PC-9 (cell line): ENCODE measurements at regions not wholly inside any gene's neighbourhood (a gene's known extent, or its start where the extent isn't known, plus 50 kb on each side); places are given as distances from the start of the nearest gene placed in this dataset.

Source experiments
- BruUV-seq: library from RNA; stranded (reverse); fragments of 400-500 nt; replicated peaks from 2 replicates; lab custom pipeline; 2021; lab: Mats Ljungman, UMichigan
- CTCF ChIA-PET: fragments of 300-600 bp; sonication (Branson Sonifier 250); formaldehyde crosslinking; loops from one replicate; lab custom pipeline; 2022; ENCODE audit warnings: antibody characterized with exemption; lab: Charles Lee
- POLR2A ChIA-PET: fragments of 300-600 bp; sonication (Branson Sonifier 250); formaldehyde crosslinking; loops from one replicate; lab custom pipeline; 2022; ENCODE audit warnings: antibody characterized with exemption; ENCODE audit not compliant: unreplicated experiment; lab: Charles Lee
- DNase-seq, 2 experiments: peaks; one replicate each; pipeline versions ENCODE4 v3.0.0 to v3.0.0-alpha.2; 2015 to 2022; ENCODE audit warnings: mixed read lengths in 1 of 2
- H2AFZ ChIP-seq: fragments of 200-600 bp; sonication (generic); 2 replicates; pipeline ENCODE4 v1.8.1; 2017; ENCODE audit warnings: antibody characterized with exemption
- H3F3A ChIP-seq: fragments of 200-600 bp; sonication (generic); 2 replicates; pipeline ENCODE4 v1.8.1; 2017; ENCODE audit warnings: antibody characterized with exemption, mild to moderate bottlenecking, low read depth; ENCODE audit not compliant: insufficient read depth
- H3K27ac ChIP-seq: fragments of 200-600 bp; sonication (generic); 2 replicates; pipeline ENCODE4 v1.6.1; 2016; ENCODE audit warnings: mixed run types
- H3K27me3 ChIP-seq: fragments of 200-600 bp; sonication (generic); 2 replicates; pipeline ENCODE4 v1.6.1; 2016; ENCODE audit warnings: low read depth, mixed run types; ENCODE audit not compliant: insufficient read depth
- H3K36me3 ChIP-seq: fragments of 200-600 bp; sonication (generic); 2 replicates; pipeline ENCODE4 v1.6.1; 2016; ENCODE audit warnings: low read depth, mixed run types
- H3K4me1 ChIP-seq: fragments of 200-600 bp; sonication (generic); replicated peaks from 2 replicates; pipeline ENCODE4 v1.6.1; 2016; ENCODE audit warnings: mixed run types; ENCODE audit not compliant: insufficient read depth
- H3K4me2 ChIP-seq: fragments of 200-600 bp; sonication (generic); 2 replicates; pipeline ENCODE4 v1.6.1; 2017; ENCODE audit warnings: mixed run types
- H3K4me3 ChIP-seq: fragments of 200-600 bp; sonication (generic); 2 replicates; pipeline ENCODE4 v1.6.1; 2016; ENCODE audit warnings: mixed run types
- H3K79me2 ChIP-seq: fragments of 200-600 bp; sonication (generic); 2 replicates; pipeline ENCODE4 v1.6.1; 2017; ENCODE audit warnings: low read depth, mixed run types
- H3K9me2 ChIP-seq: fragments of 200-600 bp; sonication (generic); 2 replicates; pipeline ENCODE4 v1.8.1; 2017; ENCODE audit warnings: mild to moderate bottlenecking; ENCODE audit not compliant: insufficient read depth
- H3K9me3 ChIP-seq: fragments of 200-600 bp; sonication (generic); 2 replicates; pipeline ENCODE4 v1.8.1; 2016; ENCODE audit warnings: low read depth; ENCODE audit not compliant: insufficient read depth
- H4K20me1 ChIP-seq: fragments of 200-600 bp; sonication (generic); 2 replicates; pipeline ENCODE4 v1.8.1; 2017; ENCODE audit not compliant: insufficient read depth
- EZH2 ChIP-seq: fragments of 200-600 bp; sonication (generic); IDR thresholded peaks from 2 replicates; pipeline ENCODE4 v1.8.0; 2017; ENCODE audit warnings: antibody characterized with exemption, low read depth
- intact Hi-C: fragments of 100-400 bp; cut with micrococcal nuclease; formaldehyde crosslinking; loops from one replicate; pipeline ENCODE4 v1.10.0; 2022; ENCODE audit not compliant: unreplicated experiment
- TF ChIP-seq, protein P1 (sequence below): fragments of 200-600 bp; sonication (generic); conservative IDR thresholded peaks from 2 replicates; pipeline ENCODE4 v1.6.1; 2017; ENCODE audit warnings: mixed run types, antibody characterized with exemption, mild to moderate bottlenecking, moderate library complexity

DNA sequence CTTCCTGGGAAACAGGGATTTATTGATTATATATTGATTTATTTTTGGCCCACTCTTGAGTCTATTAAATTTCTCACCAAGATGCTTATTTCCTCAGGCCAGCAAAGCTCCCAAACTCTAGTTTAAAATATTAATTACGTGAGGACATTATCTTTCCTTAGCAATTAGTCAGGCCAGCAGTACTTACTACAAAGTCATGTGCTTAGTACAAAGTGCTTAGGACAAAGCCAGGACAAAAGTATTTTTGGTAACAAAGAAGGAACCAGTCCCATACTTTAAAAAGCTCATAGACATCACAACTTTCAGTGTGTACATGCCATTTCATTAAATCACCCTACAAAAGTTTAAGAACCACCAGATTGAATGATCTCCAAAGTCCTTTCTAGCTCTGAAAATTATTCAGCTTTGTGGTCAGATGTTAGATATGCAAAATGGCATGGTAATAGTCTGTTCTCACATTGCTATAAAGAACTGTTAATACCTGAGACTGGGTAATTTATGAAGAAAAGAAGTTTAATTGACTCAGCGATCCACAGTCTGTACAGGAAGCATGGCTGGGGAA lies 94.7 kb upstream of the PWP1 start:
- no peak for DNase-seq
- Histone ChIP-seq H3K27ac (no peak overlapping the region), H3K9me3 (0 out of 2 replicates have a peak, but pooled peaks cover 7% of the 10 kb centered on the region), H3K4me2 (no peak overlapping the region), H3K36me3 (no peaks in the 10 kb centered on the region), H3F3A (peaks cover 4% of the 10 kb centered on the region; the same call in 1 of the 2 replicates), H3K4me3 (no peak overlapping the region), H3K4me1 (peaks cover 9% of the 10 kb centered on the region; the same call in 1 of the 2 replicates), H3K79me2 (no peaks in the 10 kb centered on the region), H4K20me1 (no peaks in the 10 kb centered on the region), H3K9me2 (no peaks in the 10 kb centered on the region), H3K27me3 (no peaks in the 10 kb centered on the region), H2AFZ (no peak overlapping the region)
- BruUV-seq: no TSS peak
- ChIA-PET POLR2A (no interaction called here), CTCF (no interaction called here)
- no peak for TF ChIP-seq EZH2
- TF ChIP-seq, protein P1, sequence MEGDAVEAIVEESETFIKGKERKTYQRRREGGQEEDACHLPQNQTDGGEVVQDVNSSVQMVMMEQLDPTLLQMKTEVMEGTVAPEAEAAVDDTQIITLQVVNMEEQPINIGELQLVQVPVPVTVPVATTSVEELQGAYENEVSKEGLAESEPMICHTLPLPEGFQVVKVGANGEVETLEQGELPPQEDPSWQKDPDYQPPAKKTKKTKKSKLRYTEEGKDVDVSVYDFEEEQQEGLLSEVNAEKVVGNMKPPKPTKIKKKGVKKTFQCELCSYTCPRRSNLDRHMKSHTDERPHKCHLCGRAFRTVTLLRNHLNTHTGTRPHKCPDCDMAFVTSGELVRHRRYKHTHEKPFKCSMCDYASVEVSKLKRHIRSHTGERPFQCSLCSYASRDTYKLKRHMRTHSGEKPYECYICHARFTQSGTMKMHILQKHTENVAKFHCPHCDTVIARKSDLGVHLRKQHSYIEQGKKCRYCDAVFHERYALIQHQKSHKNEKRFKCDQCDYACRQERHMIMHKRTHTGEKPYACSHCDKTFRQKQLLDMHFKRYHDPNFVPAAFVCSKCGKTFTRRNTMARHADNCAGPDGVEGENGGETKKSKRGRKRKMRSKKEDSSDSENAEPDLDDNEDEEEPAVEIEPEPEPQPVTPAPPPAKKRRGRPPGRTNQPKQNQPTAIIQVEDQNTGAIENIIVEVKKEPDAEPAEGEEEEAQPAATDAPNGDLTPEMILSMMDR: no peak
- intact Hi-C loops: no loop called here

DNA sequence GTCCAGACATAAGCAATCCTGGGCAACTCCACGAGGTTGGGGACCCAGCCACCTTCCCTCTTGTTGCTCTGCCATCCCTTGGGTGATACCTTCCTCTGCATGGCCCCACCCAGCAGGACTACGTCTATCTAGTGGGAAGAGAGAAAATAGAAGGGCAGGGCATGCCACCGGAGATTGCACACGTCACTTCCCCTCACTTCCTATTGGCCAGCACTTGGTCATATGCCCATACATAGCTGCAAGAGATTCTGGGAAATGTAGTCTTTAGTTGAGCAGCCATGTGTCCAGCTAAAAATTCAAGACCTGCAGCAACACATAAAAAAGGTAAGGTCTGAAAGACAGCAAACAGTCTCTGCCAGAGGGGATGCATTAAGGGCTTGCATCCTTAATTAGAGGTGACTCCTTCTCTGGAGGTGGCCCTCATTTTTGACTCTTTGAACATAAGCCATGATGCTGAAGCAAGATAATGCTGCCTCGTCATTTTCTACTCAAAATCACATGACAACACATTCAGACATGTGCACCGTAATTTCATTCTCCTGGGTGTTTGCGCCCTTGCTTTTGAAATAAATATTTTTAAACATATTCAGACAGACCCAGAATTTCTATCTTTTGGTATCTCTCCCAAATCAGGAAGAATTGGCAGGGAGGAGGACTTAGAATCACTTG lies 91.8 kb upstream of the PWP1 start:
- Histone ChIP-seq H3K36me3 (no peaks in the 10 kb centered on the region), H3K4me1 (peaks cover 9% of the 10 kb centered on the region; the same call in 1 of the 2 replicates), H3K27ac (no peak overlapping the region), H3K9me2 (no peaks in the 10 kb centered on the region), H3K79me2 (no peaks in the 10 kb centered on the region), H3K4me3 (no peak overlapping the region), H3F3A (peaks cover 4% of the 10 kb centered on the region; the same call in 1 of the 2 replicates), H4K20me1 (no peaks in the 10 kb centered on the region), H3K27me3 (no peaks in the 10 kb centered on the region), H2AFZ (no peak overlapping the region), H3K9me3 (0 out of 2 replicates have a peak, but pooled peaks cover 7% of the 10 kb centered on the region), H3K4me2 (no peak overlapping the region)
- intact Hi-C loops: no loop called here
- no TSS peak for BruUV-seq
- TF ChIP-seq, protein P1: no peak
- TF ChIP-seq EZH2: no peak
- DNase-seq: no peak
- ChIA-PET CTCF (no interaction called here), POLR2A (no interaction called here)

DNA sequence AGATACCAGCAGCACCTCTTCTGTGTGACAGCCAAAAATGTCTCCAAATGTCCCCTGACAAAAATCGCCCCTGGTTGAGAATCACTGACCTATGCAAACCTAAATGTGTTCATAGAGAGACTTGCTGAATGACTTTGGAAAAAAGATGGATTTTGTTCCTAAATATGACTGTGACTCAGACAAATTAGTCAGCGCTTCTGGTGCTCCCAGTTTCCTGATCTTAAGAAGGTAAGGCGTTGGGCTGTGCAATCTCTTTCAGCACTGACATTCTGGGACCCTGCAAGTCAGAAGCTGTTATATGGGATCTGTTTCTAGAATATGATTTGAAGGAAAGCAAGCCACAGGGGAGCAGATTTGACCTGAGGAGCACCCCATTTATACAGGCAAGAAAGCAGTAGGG lies 90.6 kb upstream of the PWP1 start:
- H3K4me1 ChIP-seq: peaks cover 9% of the 10 kb centered on the region; the same call in 1 of the 2 replicates
- H3K79me2 ChIP-seq: no peaks in the 10 kb centered on the region
- no peak overlapping the region for H2AFZ ChIP-seq
- 0 out of 2 replicates have a peak, but pooled peaks cover 7% of the 10 kb centered on the region for H3K9me3 ChIP-seq
- POLR2A ChIA-PET: no interaction called here
- no peaks in the 10 kb centered on the region for H3K9me2 ChIP-seq
- no peak overlapping the region for H3K4me3 ChIP-seq
- H3K27me3 ChIP-seq: no peaks in the 10 kb centered on the region
- no peak overlapping the region for H3K27ac ChIP-seq
- DNase-seq: no peak
- no peaks in the 10 kb centered on the region for H4K20me1 ChIP-seq
- CTCF ChIA-PET: no interaction called here
- TF ChIP-seq EZH2: no peak
- TF ChIP-seq, protein P1: no peak
- intact Hi-C loops: no loop called here
- no peak overlapping the region for H3K4me2 ChIP-seq
- BruUV-seq: no TSS peak
- H3F3A ChIP-seq: peaks cover 4% of the 10 kb centered on the region; the same call in 1 of the 2 replicates
- H3K36me3 ChIP-seq: no peaks in the 10 kb centered on the region
